WI38 (cell line): ENCODE measurements at regions not wholly inside any gene's neighbourhood (a gene's known extent, or its start where the extent isn't known, plus 50 kb on each side); places are given as distances from the start of the nearest gene placed in this dataset.

Source experiments
- H3K4me3 ChIP-seq: 2 replicates; pipeline ENCODE4 v1.5.1; 2011; ENCODE audit warnings: low read depth, mild to moderate bottlenecking, control low read depth, low read length
- CTCF ChIP-seq: IDR thresholded peaks from 2 replicates; pipeline ENCODE4 v1.5.1; 2012; ENCODE audit warnings: low read depth, mild to moderate bottlenecking, control low read depth, low read length

GRCh38 chr3:21142949-21143348 lies 608.1 kb downstream of the ZNF385D start:
- no peak for TF ChIP-seq CTCF
- no peak overlapping the region for H3K4me3 ChIP-seq

GRCh38 chr3:21142031-21142430 lies 609.0 kb downstream of the ZNF385D start:
- TF ChIP-seq CTCF = no peak

GRCh38 chr3:21140785-21141184 lies 610.2 kb downstream of the ZNF385D start:
- TF ChIP-seq CTCF = no peak
- H3K4me3 ChIP-seq = no peak overlapping the region

More at GRCh38 chr3:21142031-21142430, 609.0 kb downstream of the ZNF385D start:
- no peak overlapping the region for H3K4me3 ChIP-seq

GRCh38 chr3:21138085-21138484 lies 612.9 kb downstream of the ZNF385D start:
- no peak for TF ChIP-seq CTCF
- H3K4me3 ChIP-seq = no peak overlapping the region

GRCh38 chr3:21132896-21133295 lies 618.1 kb downstream of the ZNF385D start:
- no peak for TF ChIP-seq CTCF
- no peak overlapping the region for H3K4me3 ChIP-seq

- no peak for TF ChIP-seq CTCF
- no peak overlapping the region for H3K4me3 ChIP-seq
These were observed 630.2 kb downstream of the ZNF385D start for GRCh38 chr3:21120826-21121225.

- no peak overlapping the region for H3K4me3 ChIP-seq
- no peak for TF ChIP-seq CTCF
These were observed 633.6 kb downstream of the ZNF385D start for GRCh38 chr3:21117370-21117769.
